MM.1S (cell line): ENCODE measurements at regions not wholly inside any gene's neighbourhood (a gene's known extent, or its start where the extent isn't known, plus 50 kb on each side); places are given as distances from the start of the nearest gene placed in this dataset.

ENCODE experiments used
- EZH2 ChIP-seq: fragments of 300-600 bp; sonication (generic); optimal IDR thresholded peaks from 2 replicates; pipeline ENCODE3; 2017; ENCODE audit warnings: low read depth, mild to moderate bottlenecking, antibody characterized with exemption, low read length, mixed read lengths
- TF ChIP-seq, protein P1 (sequence below): fragments of 300-600 bp; sonication (generic); IDR thresholded peaks from 2 replicates; pipeline ENCODE4 v1.5.1; 2016; ENCODE audit warnings: antibody characterized with exemption, low read length, mixed read lengths

DNA sequence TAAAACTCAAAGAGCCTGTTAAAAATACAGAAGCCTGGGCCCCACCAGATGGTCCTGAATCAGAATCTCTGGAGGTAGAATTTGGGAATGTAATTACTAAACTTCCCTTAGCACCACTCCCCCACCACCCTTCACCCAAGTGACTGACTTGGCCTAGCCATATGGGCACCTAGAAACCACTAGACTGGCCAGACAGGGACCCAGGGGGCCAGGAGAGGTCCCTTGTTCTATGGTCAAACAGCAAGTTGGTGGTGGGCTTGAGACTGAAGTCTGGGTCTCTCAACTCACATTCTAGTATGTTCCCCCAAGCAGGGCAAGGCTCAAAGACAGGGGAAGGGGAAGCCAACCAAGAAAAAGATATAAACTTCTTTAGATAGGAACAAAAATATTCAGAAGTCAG is 301.5 kb upstream of the TLE3 start:
- no peak for TF ChIP-seq EZH2
- TF ChIP-seq, protein P1, sequence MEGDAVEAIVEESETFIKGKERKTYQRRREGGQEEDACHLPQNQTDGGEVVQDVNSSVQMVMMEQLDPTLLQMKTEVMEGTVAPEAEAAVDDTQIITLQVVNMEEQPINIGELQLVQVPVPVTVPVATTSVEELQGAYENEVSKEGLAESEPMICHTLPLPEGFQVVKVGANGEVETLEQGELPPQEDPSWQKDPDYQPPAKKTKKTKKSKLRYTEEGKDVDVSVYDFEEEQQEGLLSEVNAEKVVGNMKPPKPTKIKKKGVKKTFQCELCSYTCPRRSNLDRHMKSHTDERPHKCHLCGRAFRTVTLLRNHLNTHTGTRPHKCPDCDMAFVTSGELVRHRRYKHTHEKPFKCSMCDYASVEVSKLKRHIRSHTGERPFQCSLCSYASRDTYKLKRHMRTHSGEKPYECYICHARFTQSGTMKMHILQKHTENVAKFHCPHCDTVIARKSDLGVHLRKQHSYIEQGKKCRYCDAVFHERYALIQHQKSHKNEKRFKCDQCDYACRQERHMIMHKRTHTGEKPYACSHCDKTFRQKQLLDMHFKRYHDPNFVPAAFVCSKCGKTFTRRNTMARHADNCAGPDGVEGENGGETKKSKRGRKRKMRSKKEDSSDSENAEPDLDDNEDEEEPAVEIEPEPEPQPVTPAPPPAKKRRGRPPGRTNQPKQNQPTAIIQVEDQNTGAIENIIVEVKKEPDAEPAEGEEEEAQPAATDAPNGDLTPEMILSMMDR = no peak
